HepG2 (cell line): ENCODE measurements at regions not wholly inside any gene's neighbourhood (a gene's known extent, or its start where the extent isn't known, plus 50 kb on each side); places are given as distances from the start of the nearest gene placed in this dataset.
A peak's percentile ranks its signal among the peaks of the same experiment; 100 is the strongest.

Experiments
- ATAC-seq: fragments of 200-7000 bp; cut with Tn5 transposase; 3 replicates; pipeline ENCODE4 v1.9.1; 2020; ENCODE audit warnings: mild to moderate bottlenecking, moderate library complexity
- BruUV-seq: library from RNA; stranded (reverse); fragments of 400-500 nt; replicated peaks from 2 replicates; lab custom pipeline; 2021; lab: Mats Ljungman, UMichigan
- CTCF ChIA-PET: fragments of 300-600 bp; formaldehyde crosslinking; extraction: SDS; loops from one replicate; lab custom pipeline; 2021; ENCODE audit warnings: low total read pairs, inconsistent platforms, low intra/inter-chr PET ratio; lab: Yijun Ruan, JAX
- POLR2A ChIA-PET: fragments of 350-600 bp; sonication (Branson Sonifier 250); formaldehyde crosslinking; loops from one replicate; lab custom pipeline; 2020; ENCODE audit warnings: antibody characterized with exemption, inconsistent platforms; lab: Yijun Ruan, JAX
- DNase-seq: peaks from one replicate; pipeline ENCODE4 v3.0.0-alpha.2; 2015; ENCODE audit warnings: low spot score
- FAIRE-seq: peaks from 3 replicates; lab custom pipeline; 2011; peaks lifted over from hg19 to GRCh38; lab: Jason Lieb, UNC
- H2AFZ ChIP-seq: one replicate; pipeline ENCODE4 v1.6.1; 2011; ENCODE audit warnings: low read length, inconsistent platforms
- H3K27ac ChIP-seq: fragments of 300-600 bp; 3 replicates; pipeline ENCODE4 v1.8.0; 2011; ENCODE audit warnings: mixed run types, mild to moderate bottlenecking, mixed read lengths, low read length, inconsistent platforms; ENCODE audit not compliant: insufficient read depth; ENCODE audit errors: extremely low read length
- H3K27me3 ChIP-seq, 2 experiments: fragments of 200-600 bp in 1 of 2; 2 replicates in 1 of 2; 3 replicates in 1 of 2; pipeline versions ENCODE4 v1.6.0 to v1.8.0; 2011; ENCODE audit warnings: low read length in 2 of 2, mild to moderate bottlenecking in 2 of 2, moderate library complexity in 2 of 2, inconsistent platforms in 1 of 2; ENCODE audit not compliant: insufficient read depth in 2 of 2, control insufficient read depth in 1 of 2
- H3K36me3 ChIP-seq, 2 experiments: fragments of 200-600 bp in 1 of 2; replicated peaks in 1 of 2; 2 replicates in 1 of 2; 3 replicates in 1 of 2; pipeline versions ENCODE4 v1.5.1 to v1.8.0; 2011; ENCODE audit warnings: low read length in 2 of 2, inconsistent platforms in 1 of 2; ENCODE audit not compliant: insufficient read depth in 2 of 2, control insufficient read depth in 1 of 2
- H3K4me1 ChIP-seq: 2 replicates; pipeline ENCODE4 v1.5.1; 2012; ENCODE audit warnings: low read length, inconsistent platforms; ENCODE audit not compliant: insufficient read depth
- H3K4me2 ChIP-seq: 2 replicates; pipeline ENCODE4 v1.6.0; 2011; ENCODE audit warnings: low read depth, low read length, inconsistent platforms
- H3K4me3 ChIP-seq, 3 experiments: fragments of 200-600 bp in 1 of 3; sonication (generic), shearing (Covaris generic) in 1 of 3; replicated peaks in 1 of 3; 2 replicates each; pipeline ENCODE4 v1.5.1; 2011 to 2016; ENCODE audit warnings: low read length in 3 of 3, inconsistent platforms in 2 of 3, low read depth in 2 of 3, mild to moderate bottlenecking in 2 of 3, control low read depth in 1 of 3, mixed read lengths in 1 of 3; ENCODE audit not compliant: insufficient read depth in 1 of 3
- H3K79me2 ChIP-seq: one replicate; pipeline ENCODE4 v1.6.1; 2011; ENCODE audit warnings: low read length, inconsistent platforms; ENCODE audit not compliant: insufficient read depth
- H3K9ac ChIP-seq: 2 replicates; pipeline ENCODE4 v1.6.0; 2011; ENCODE audit warnings: mild to moderate bottlenecking, low read depth, low read length, inconsistent platforms; ENCODE audit not compliant: insufficient read depth
- H3K9me3 ChIP-seq: 2 replicates; pipeline ENCODE4 v1.5.1; 2012; ENCODE audit warnings: mild to moderate bottlenecking, low read length
- H4K20me1 ChIP-seq: 2 replicates; pipeline ENCODE4 v1.6.0; 2011; ENCODE audit warnings: inconsistent platforms, mild to moderate bottlenecking, low read length, moderate library complexity; ENCODE audit not compliant: insufficient read depth
- AGO2 ChIP-seq: fragments of 200-400 bp; formaldehyde crosslinking; optimal IDR thresholded peaks from 2 replicates; pipeline ENCODE3; 2017; ENCODE audit warnings: mild to moderate bottlenecking, low read depth, low read length, moderate library complexity
- ZC3H13 ChIP-seq: sonication (generic); formaldehyde crosslinking; IDR thresholded peaks from 2 replicates; pipeline ENCODE4 v1.8.1; 2023; ENCODE audit warnings: mild to moderate bottlenecking, missing genetic modification reagents, moderate library complexity
- ZNF614 ChIP-seq: IDR thresholded peaks from 2 replicates; pipeline ENCODE4 v1.6.1; 2018; ENCODE audit warnings: missing biosample characterization, missing genetic modification reagents, inconsistent platforms, borderline replicate concordance
- ZZZ3 ChIP-seq: sonication (generic); formaldehyde crosslinking; IDR thresholded peaks from 2 replicates; pipeline ENCODE4 v1.4.0; 2020; ENCODE audit warnings: missing genetic modification reagents, mild to moderate bottlenecking, borderline replicate concordance
- WGBS: methylation state at CpG from one replicate; pipeline ENCODE4 v1.1.6; 2017; ENCODE audit warnings: low lambda C conversion rate; 5-methylcytosine and 5-hydroxymethylcytosine counted together
- in situ Hi-C: cut with HindIII; loops from 2 replicates; pipeline ENCODE4 v1.10.0; 2017; ENCODE audit warnings: low pct_unique_long_range_greater_than_20kb; ENCODE audit not compliant: extremely low pct_ligation_motif_present
- intact Hi-C: fragments of 100-400 bp; cut with micrococcal nuclease; formaldehyde crosslinking; loops from one replicate; pipeline ENCODE4 v1.10.0; 2022; ENCODE audit not compliant: unreplicated experiment
- TF ChIP-seq, protein P1 (sequence below): sonication (generic); formaldehyde crosslinking; conservative IDR thresholded peaks from 2 replicates; pipeline ENCODE4 v1.4.0; 2020; ENCODE audit warnings: missing genetic modification reagents
- TF ChIP-seq, protein P2 (sequence below), 2 experiments: sonication (generic) in 1 of 2; formaldehyde crosslinking in 1 of 2; IDR thresholded peaks; 2 replicates each; pipeline versions ENCODE4 v1.5.1 to v1.6.1; 2011 to 2020; ENCODE audit warnings: borderline replicate concordance in 1 of 2, low read depth in 1 of 2, low read length in 1 of 2, mild to moderate bottlenecking in 1 of 2, missing genetic modification reagents in 1 of 2, moderate library complexity in 1 of 2

DNA sequence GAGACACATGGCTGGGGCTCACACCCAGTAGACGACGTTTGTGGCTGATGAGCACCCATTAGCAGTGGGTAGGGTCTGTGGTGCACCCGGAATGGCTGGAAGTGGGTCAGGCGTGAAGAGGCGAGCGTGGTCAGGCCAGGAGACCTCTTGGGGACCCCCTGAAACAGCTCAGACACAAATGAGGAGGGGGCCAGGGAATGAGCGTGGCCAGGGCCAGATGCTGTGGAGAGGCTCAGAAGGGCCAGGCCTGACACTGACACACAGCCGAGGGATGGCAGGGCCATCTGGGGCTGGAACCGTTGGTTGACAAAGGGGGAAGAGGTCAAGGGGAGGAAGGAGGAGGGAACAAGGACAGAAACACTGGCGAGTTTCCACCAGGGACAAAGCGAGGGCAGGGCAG lies 162.8 kb downstream of the SHANK2 start:
- intact Hi-C loops (no loop called here), in situ Hi-C loops (no loop called here)
- Histone ChIP-seq H3K4me2 (no peak overlapping the region), H3K9me3 (no peaks in the 10 kb centered on the region), H3K79me2 (no peaks in the 10 kb centered on the region), H3K27ac (no peak overlapping the region), H3K4me1 (no peaks in the 10 kb centered on the region), H2AFZ (no peak overlapping the region), H3K4me3 (no peak overlapping the region), H3K27me3 (no peaks in the 10 kb centered on the region), H3K9ac (no peak overlapping the region), H3K36me3 (peaks cover 40 to 60% of the 10 kb centered on the region in 2 experiments), H4K20me1 (peaks cover 19% of the 10 kb centered on the region)
- WGBS = 97% methylated on average over 11 of the region's 11 CpGs
- FAIRE-seq (no peak), DNase-seq (no peak), ATAC-seq (no peak)
- ChIA-PET POLR2A (no interaction called here), CTCF (no interaction called here)
- no TSS peak for BruUV-seq
- TF ChIP-seq ZZZ3 (CRISPR knock-in tag) = no peak
- TF ChIP-seq AGO2 = peak; percentile 14
- no peak for TF ChIP-seq ZC3H13 (CRISPR knock-in tag)
- no peak for TF ChIP-seq ZNF614 (CRISPR knock-in tag)
- TF ChIP-seq, protein P1, sequence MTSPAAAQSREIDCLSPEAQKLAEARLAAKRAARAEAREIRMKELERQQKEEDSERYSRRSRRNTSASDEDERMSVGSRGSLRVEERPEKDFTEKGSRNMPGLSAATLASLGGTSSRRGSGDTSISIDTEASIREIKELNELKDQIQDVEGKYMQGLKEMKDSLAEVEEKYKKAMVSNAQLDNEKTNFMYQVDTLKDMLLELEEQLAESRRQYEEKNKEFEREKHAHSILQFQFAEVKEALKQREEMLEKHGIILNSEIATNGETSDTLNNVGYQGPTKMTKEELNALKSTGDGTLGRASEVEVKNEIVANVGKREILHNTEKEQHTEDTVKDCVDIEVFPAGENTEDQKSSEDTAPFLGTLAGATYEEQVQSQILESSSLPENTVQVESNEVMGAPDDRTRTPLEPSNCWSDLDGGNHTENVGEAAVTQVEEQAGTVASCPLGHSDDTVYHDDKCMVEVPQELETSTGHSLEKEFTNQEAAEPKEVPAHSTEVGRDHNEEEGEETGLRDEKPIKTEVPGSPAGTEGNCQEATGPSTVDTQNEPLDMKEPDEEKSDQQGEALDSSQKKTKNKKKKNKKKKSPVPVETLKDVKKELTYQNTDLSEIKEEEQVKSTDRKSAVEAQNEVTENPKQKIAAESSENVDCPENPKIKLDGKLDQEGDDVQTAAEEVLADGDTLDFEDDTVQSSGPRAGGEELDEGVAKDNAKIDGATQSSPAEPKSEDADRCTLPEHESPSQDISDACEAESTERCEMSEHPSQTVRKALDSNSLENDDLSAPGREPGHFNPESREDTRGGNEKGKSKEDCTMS (CRISPR knock-in tag) = no peak
- TF ChIP-seq, protein P2, sequence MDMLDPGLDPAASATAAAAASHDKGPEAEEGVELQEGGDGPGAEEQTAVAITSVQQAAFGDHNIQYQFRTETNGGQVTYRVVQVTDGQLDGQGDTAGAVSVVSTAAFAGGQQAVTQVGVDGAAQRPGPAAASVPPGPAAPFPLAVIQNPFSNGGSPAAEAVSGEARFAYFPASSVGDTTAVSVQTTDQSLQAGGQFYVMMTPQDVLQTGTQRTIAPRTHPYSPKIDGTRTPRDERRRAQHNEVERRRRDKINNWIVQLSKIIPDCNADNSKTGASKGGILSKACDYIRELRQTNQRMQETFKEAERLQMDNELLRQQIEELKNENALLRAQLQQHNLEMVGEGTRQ (IDR thresholded peaks at IDR 0.05; ENCODE audit: low read depth, low read length) = no peak
- TF ChIP-seq, protein P2 (CRISPR knock-in tag; IDR thresholded peaks at IDR 0.05; ENCODE audit: borderline replicate concordance) = no peak
